ENCODE measurements at regions not wholly inside any gene's neighbourhood (a gene's known extent, or its start where the extent isn't known, plus 50 kb on each side); places are given as distances from the start of the nearest gene placed in this dataset.
A peak's percentile ranks its signal among the peaks of the same experiment; 100 is the strongest.

DNA sequence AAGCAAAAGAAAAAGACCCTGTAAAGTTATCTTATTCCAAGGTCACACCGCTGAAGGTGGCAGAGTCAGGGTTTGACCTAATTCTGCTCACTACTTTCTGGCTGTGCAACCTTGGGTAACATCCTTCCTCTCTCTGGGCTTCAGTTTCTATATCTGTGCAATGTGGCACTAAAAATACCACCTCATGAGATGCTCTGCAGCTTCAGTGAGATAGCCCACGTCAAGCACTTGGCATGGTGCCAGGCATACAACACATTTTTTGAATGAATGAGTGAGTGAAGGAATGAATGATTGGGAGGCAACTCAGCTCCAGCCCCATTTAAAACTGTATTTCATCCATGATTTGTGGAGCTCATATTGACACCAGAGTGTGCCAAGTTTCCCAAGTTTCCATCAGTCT lies 62.3 kb downstream of the FOXI1 start:
- no peaks in the 10 kb centered on the region for H3K36me3 ChIP-seq (ENCODE audit: control insufficient read depth, insufficient read depth, low read length)
- no peak overlapping the region for H3K9ac ChIP-seq (ENCODE audit: low read length)
- DNase-seq, result no peak
- H2BK15ac ChIP-seq (replicated peaks; ENCODE audit: low read depth), result no peak overlapping the region
- H3K27me3 ChIP-seq (ENCODE audit: insufficient read depth, low read length, poor library complexity), result no peaks in the 10 kb centered on the region
- H2BK120ac ChIP-seq (ENCODE audit: low read depth, low read length), result no peak overlapping the region
- no peak overlapping the region for H3K18ac ChIP-seq (ENCODE audit: low read length)
- no peak overlapping the region for H3K4me2 ChIP-seq (ENCODE audit: low read length)
- no peak overlapping the region for H3K4me3 ChIP-seq (ENCODE audit: low read length)
- no peaks in the 10 kb centered on the region for H3K79me1 ChIP-seq (ENCODE audit: low read length)
- H3K23ac ChIP-seq (ENCODE audit: low read length), result no peak overlapping the region
- no peak overlapping the region for H3K56ac ChIP-seq (ENCODE audit: low read length)
- WGBS (ENCODE audit: extremely low coverage, insufficient coverage, low lambda C conversion rate), result no CpG with 5 or more reads among the region's 2 CpGs
- no peaks in the 10 kb centered on the region for H3K4me1 ChIP-seq (ENCODE audit: control insufficient read depth, low read depth, low read length)
- no peak overlapping the region for H4K8ac ChIP-seq (ENCODE audit: low read depth, low read length)
- no peaks in the 10 kb centered on the region for H3K79me2 ChIP-seq (ENCODE audit: control insufficient read depth, insufficient read depth, low read length)
- no peak overlapping the region for H2BK5ac ChIP-seq (ENCODE audit: low read length)
- no peak overlapping the region for H4K5ac ChIP-seq (ENCODE audit: low read length)
- H3K27ac ChIP-seq (ENCODE audit: low read depth, low read length), result no peak overlapping the region
- no peak overlapping the region for H2AK5ac ChIP-seq (ENCODE audit: low read length)
- H3K4ac ChIP-seq (ENCODE audit: low read depth, low read length), result no peak overlapping the region

DNA sequence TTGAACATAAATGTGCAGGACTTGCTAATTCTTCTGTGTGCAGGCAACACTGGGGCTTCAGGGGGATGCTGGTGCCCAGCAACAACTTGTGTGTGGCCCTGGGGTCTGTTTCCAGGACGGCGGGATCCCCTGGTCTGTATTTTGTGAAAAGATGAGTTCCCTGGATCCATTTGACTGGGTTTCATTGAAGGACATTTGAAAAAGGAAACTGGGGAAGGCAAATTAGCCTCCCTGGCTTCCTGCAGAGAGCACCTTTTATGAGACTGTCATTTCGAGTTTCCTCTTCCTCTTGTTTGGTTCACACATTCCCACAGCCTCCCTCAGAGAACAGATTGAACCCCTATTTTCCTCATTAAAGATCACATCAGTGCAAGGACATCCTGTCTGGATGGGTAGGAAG lies 63.1 kb downstream of the FOXI1 start:
- Histone ChIP-seq H3K4me2 (ENCODE audit: low read length) (no peak overlapping the region), H3K36me3 (ENCODE audit: control insufficient read depth, insufficient read depth, low read length) (no peaks in the 10 kb centered on the region), H2AK5ac (ENCODE audit: low read length) (no peak overlapping the region), H3K18ac (ENCODE audit: low read length) (no peak overlapping the region), H2BK15ac (replicated peaks; ENCODE audit: low read depth) (no peak overlapping the region), H3K4me3 (ENCODE audit: low read length) (no peak overlapping the region), H3K9ac (ENCODE audit: low read length) (no peak overlapping the region), H3K23ac (ENCODE audit: low read length) (no peak overlapping the region), H3K56ac (ENCODE audit: low read length) (no peak overlapping the region), H3K27me3 (ENCODE audit: insufficient read depth, low read length, poor library complexity) (no peaks in the 10 kb centered on the region), H2BK5ac (ENCODE audit: low read length) (no peak overlapping the region), H3K27ac (ENCODE audit: low read depth, low read length) (no peak overlapping the region), H3K79me2 (ENCODE audit: control insufficient read depth, insufficient read depth, low read length) (no peaks in the 10 kb centered on the region), H3K4ac (ENCODE audit: low read depth, low read length) (no peak overlapping the region), H3K4me1 (ENCODE audit: control insufficient read depth, low read depth, low read length) (no peaks in the 10 kb centered on the region), H4K5ac (ENCODE audit: low read length) (no peak overlapping the region), H4K8ac (ENCODE audit: low read depth, low read length) (no peak overlapping the region), H3K79me1 (ENCODE audit: low read length) (no peaks in the 10 kb centered on the region), H2BK120ac (ENCODE audit: low read depth, low read length) (no peak overlapping the region)
- DNase-seq, result no peak
- no CpG with 5 or more reads among the region's 3 CpGs for WGBS (ENCODE audit: extremely low coverage, insufficient coverage, low lambda C conversion rate)

DNA sequence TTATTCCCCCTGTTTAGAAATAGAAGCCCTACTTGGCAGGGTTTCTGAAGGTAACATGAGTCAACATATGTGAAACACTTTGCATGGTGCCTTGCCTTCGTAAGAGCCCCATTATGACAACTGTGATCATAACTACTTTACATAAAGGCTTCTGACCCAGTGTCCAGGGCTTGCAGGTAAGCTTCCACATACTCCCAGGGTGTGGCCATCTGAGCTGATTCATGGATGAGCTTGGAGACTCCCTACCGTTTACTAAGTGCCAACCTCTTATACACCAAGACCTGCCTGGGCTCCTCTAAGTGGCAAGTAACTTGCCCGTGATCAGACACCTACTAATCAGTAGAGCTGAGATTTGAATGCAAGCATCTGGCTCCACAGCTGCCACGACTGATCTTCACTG lies 62.8 kb upstream of the C5orf58 start:
- Histone ChIP-seq H2BK5ac (ENCODE audit: low read length) (no peak overlapping the region), H3K4me1 (ENCODE audit: control insufficient read depth, low read depth, low read length) (no peaks in the 10 kb centered on the region), H2AK5ac (ENCODE audit: low read length) (no peak overlapping the region), H3K4me2 (ENCODE audit: low read length) (no peak overlapping the region), H3K27ac (ENCODE audit: low read depth, low read length) (no peak overlapping the region), H3K4me3 (ENCODE audit: low read length) (no peak overlapping the region), H3K27me3 (ENCODE audit: insufficient read depth, low read length, poor library complexity) (no peaks in the 10 kb centered on the region), H3K4ac (ENCODE audit: low read depth, low read length) (no peak overlapping the region), H3K79me2 (ENCODE audit: control insufficient read depth, insufficient read depth, low read length) (no peaks in the 10 kb centered on the region), H4K5ac (ENCODE audit: low read length) (no peak overlapping the region), H3K79me1 (ENCODE audit: low read length) (no peaks in the 10 kb centered on the region), H3K23ac (ENCODE audit: low read length) (no peak overlapping the region), H3K9ac (ENCODE audit: low read length) (no peak overlapping the region), H4K8ac (ENCODE audit: low read depth, low read length) (no peak overlapping the region), H3K18ac (ENCODE audit: low read length) (no peak overlapping the region), H2BK120ac (ENCODE audit: low read depth, low read length) (no peak overlapping the region), H2BK15ac (replicated peaks; ENCODE audit: low read depth) (no peak overlapping the region), H3K56ac (ENCODE audit: low read length) (no peak overlapping the region), H3K36me3 (ENCODE audit: control insufficient read depth, insufficient read depth, low read length) (no peaks in the 10 kb centered on the region)
- no CpG with 5 or more reads among the region's 4 CpGs for WGBS (ENCODE audit: extremely low coverage, insufficient coverage, low lambda C conversion rate)
- no peak for DNase-seq

DNA sequence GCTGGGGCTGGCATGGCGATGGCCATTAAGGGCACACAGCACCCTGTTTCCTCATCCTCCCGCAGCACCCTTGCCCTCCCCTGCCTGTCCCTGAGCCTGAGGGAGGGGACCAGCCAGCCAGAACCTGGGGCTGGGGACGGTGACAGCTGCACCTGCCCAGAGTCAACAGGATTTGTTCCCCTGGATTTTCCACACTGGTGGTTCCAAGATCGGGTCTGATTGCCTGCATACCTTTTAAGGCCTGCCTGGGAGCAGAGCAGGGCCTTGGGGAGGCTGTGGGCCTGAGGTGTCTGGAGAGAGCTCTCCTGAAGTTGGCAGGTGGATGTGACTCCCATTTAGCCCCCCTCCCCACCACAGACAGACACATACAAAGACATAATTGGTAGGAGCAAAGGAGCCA lies 61.0 kb upstream of the C5orf58 start:
- no peak overlapping the region for H3K4me3 ChIP-seq (ENCODE audit: low read length)
- no peaks in the 10 kb centered on the region for H3K27me3 ChIP-seq (ENCODE audit: insufficient read depth, low read length, poor library complexity)
- no peak overlapping the region for H2BK15ac ChIP-seq (replicated peaks; ENCODE audit: low read depth)
- H3K56ac ChIP-seq (ENCODE audit: low read length), result no peak overlapping the region
- H4K8ac ChIP-seq (ENCODE audit: low read depth, low read length), result no peak overlapping the region
- no peak overlapping the region for H3K27ac ChIP-seq (ENCODE audit: low read depth, low read length)
- no peak overlapping the region for H2AK5ac ChIP-seq (ENCODE audit: low read length)
- DNase-seq, result no peak
- H2BK120ac ChIP-seq (ENCODE audit: low read depth, low read length), result no peak overlapping the region
- no peak overlapping the region for H2BK5ac ChIP-seq (ENCODE audit: low read length)
- no peaks in the 10 kb centered on the region for H3K79me2 ChIP-seq (ENCODE audit: control insufficient read depth, insufficient read depth, low read length)
- no peak overlapping the region for H3K23ac ChIP-seq (ENCODE audit: low read length)
- H3K9ac ChIP-seq (ENCODE audit: low read length), result no peak overlapping the region
- no peaks in the 10 kb centered on the region for H3K4me1 ChIP-seq (ENCODE audit: control insufficient read depth, low read depth, low read length)
- no peaks in the 10 kb centered on the region for H3K79me1 ChIP-seq (ENCODE audit: low read length)
- H3K18ac ChIP-seq (ENCODE audit: low read length), result no peak overlapping the region
- H3K4me2 ChIP-seq (ENCODE audit: low read length), result no peak overlapping the region
- no peaks in the 10 kb centered on the region for H3K36me3 ChIP-seq (ENCODE audit: control insufficient read depth, insufficient read depth, low read length)
- no CpG with 5 or more reads among the region's 4 CpGs for WGBS (ENCODE audit: extremely low coverage, insufficient coverage, low lambda C conversion rate)
- H3K4ac ChIP-seq (ENCODE audit: low read depth, low read length), result no peak overlapping the region
- no peak overlapping the region for H4K5ac ChIP-seq (ENCODE audit: low read length)

DNA sequence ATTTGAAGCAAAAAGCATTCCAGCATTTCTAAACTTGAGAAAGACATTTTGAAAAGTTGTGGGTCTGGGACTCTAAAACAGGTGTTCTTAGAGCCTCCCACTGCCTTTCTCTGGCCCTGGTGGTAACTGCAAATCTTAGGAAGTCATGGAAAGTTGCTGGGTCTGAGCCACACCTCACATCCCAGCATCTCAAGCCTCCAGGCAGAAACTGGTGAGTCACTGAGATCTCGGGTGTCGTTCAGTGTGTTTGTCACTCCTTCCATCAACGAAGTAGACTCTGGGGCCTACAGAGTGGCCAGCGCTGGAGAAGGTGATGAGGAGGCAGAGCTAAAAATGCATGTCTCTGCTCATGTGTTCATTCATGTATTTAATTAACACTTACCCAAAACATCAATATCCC lies 59.6 kb upstream of the C5orf58 start:
- Histone ChIP-seq H3K79me1 (ENCODE audit: low read length) (no peaks in the 10 kb centered on the region), H4K5ac (ENCODE audit: low read length) (no peak overlapping the region), H3K4ac (ENCODE audit: low read depth, low read length) (no peak overlapping the region), H2AK5ac (ENCODE audit: low read length) (no peak overlapping the region), H3K18ac (ENCODE audit: low read length) (no peak overlapping the region), H4K8ac (ENCODE audit: low read depth, low read length) (no peak overlapping the region), H3K4me1 (ENCODE audit: control insufficient read depth, low read depth, low read length) (no peaks in the 10 kb centered on the region), H3K9ac (ENCODE audit: low read length) (no peak overlapping the region), H3K56ac (ENCODE audit: low read length) (no peak overlapping the region), H2BK120ac (ENCODE audit: low read depth, low read length) (no peak overlapping the region), H2BK5ac (ENCODE audit: low read length) (no peak overlapping the region), H3K36me3 (ENCODE audit: control insufficient read depth, insufficient read depth, low read length) (no peaks in the 10 kb centered on the region), H3K79me2 (ENCODE audit: control insufficient read depth, insufficient read depth, low read length) (no peaks in the 10 kb centered on the region), H3K27ac (ENCODE audit: low read depth, low read length) (no peak overlapping the region), H3K23ac (ENCODE audit: low read length) (no peak overlapping the region), H3K4me2 (ENCODE audit: low read length) (no peak overlapping the region), H3K27me3 (ENCODE audit: insufficient read depth, low read length, poor library complexity) (no peaks in the 10 kb centered on the region), H3K4me3 (ENCODE audit: low read length) (no peak overlapping the region), H2BK15ac (replicated peaks; ENCODE audit: low read depth) (no peak overlapping the region)
- DNase-seq, result peak; percentile 62
- WGBS (ENCODE audit: extremely low coverage, insufficient coverage, low lambda C conversion rate), result no CpG with 5 or more reads among the region's 4 CpGs

DNA sequence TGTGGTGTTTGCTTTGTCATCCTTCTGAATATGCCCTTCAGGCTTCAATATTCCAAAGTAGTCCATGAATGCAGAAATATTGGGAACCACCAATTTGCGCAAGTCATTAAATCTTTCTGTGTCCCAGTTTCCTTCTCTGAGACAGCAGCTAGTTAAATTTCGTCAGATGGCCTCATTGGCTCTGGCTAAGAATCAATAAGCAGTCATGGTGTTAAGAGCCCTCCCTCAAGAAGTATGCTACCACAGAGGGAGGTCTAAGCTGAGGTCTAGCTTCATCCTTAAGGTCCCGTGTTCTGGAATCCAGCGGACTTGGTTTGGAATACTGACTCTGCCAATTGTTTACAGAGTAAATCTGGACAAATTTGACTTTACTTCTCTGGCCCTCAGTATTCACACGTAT lies 59.1 kb upstream of the C5orf58 start:
- no peak overlapping the region for H3K27ac ChIP-seq (ENCODE audit: low read depth, low read length)
- no peak overlapping the region for H2AK5ac ChIP-seq (ENCODE audit: low read length)
- no peak overlapping the region for H4K5ac ChIP-seq (ENCODE audit: low read length)
- H3K4me3 ChIP-seq (ENCODE audit: low read length), result no peak overlapping the region
- H3K4ac ChIP-seq (ENCODE audit: low read depth, low read length), result no peak overlapping the region
- H3K36me3 ChIP-seq (ENCODE audit: control insufficient read depth, insufficient read depth, low read length), result no peaks in the 10 kb centered on the region
- no peaks in the 10 kb centered on the region for H3K4me1 ChIP-seq (ENCODE audit: control insufficient read depth, low read depth, low read length)
- no peak overlapping the region for H3K23ac ChIP-seq (ENCODE audit: low read length)
- H3K18ac ChIP-seq (ENCODE audit: low read length), result no peak overlapping the region
- no peak overlapping the region for H2BK5ac ChIP-seq (ENCODE audit: low read length)
- no peak overlapping the region for H2BK15ac ChIP-seq (replicated peaks; ENCODE audit: low read depth)
- no peaks in the 10 kb centered on the region for H3K27me3 ChIP-seq (ENCODE audit: insufficient read depth, low read length, poor library complexity)
- no peak for DNase-seq
- no peak overlapping the region for H2BK120ac ChIP-seq (ENCODE audit: low read depth, low read length)
- no peak overlapping the region for H3K4me2 ChIP-seq (ENCODE audit: low read length)
- no peaks in the 10 kb centered on the region for H3K79me2 ChIP-seq (ENCODE audit: control insufficient read depth, insufficient read depth, low read length)
- no CpG with 5 or more reads among the region's 5 CpGs for WGBS (ENCODE audit: extremely low coverage, insufficient coverage, low lambda C conversion rate)
- H3K56ac ChIP-seq (ENCODE audit: low read length), result no peak overlapping the region
- no peak overlapping the region for H3K9ac ChIP-seq (ENCODE audit: low read length)
- no peak overlapping the region for H4K8ac ChIP-seq (ENCODE audit: low read depth, low read length)
- no peaks in the 10 kb centered on the region for H3K79me1 ChIP-seq (ENCODE audit: low read length)
